Activated CD8-positive, alpha-beta memory T cell treated with anti-CD3 and anti-CD28 coated beads for 36 hours (primary cell): ENCODE measurements at regions not wholly inside any gene's neighbourhood (a gene's known extent, or its start where the extent isn't known, plus 50 kb on each side); places are given as distances from the start of the nearest gene placed in this dataset.

Experiments used
- CTCF ChIA-PET: fragments of 350-600 bp; sonication (Branson Sonifier 250); formaldehyde crosslinking; loops from one replicate; lab custom pipeline; 2021; ENCODE audit warnings: antibody characterized with exemption; lab: Charles Lee
- POLR2A ChIA-PET: fragments of 350-600 bp; sonication (Branson Sonifier 250); formaldehyde crosslinking; loops from one replicate; lab custom pipeline; 2021; ENCODE audit warnings: antibody characterized with exemption; lab: Charles Lee

DNA sequence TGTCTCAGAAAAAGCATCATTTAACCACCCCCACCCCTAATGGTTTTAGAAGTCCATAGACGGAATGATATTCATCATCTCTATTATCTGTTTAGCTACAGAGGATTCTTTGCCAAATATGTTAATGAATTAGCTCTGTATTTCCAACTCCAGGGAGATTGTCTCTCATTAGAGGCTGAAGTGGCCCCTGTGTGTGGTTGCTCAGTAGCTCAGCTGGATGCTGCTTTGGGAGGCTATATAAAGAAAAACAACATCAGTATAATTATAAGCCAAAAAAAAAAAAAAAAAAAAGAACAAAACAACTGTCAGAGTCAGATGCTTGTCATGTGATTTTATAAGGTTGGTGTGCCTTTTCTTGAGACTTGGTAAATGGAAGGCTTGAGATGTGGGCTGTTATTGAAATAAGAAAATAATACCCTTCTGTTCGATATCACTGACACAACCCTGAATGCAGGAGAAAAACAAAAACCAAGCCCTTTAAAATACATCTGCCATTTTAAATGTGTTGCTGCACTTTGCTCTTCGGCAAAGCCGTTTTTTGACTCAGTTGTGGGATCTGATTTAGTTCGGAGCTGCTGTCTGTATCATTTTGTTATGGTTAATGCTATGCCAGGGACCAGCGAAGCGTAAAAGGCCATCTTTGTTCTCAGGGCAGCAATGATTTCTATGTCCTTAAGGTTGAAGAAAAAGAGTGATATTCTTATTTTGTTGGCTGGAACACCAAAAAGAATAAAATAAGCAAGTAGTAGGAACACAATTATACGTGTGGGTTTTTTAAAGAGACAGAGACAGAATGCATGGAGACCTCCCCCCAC, 422.6 kb downstream of the QKI start:
- CTCF ChIA-PET = no interaction called here
- POLR2A ChIA-PET = no interaction called here

DNA sequence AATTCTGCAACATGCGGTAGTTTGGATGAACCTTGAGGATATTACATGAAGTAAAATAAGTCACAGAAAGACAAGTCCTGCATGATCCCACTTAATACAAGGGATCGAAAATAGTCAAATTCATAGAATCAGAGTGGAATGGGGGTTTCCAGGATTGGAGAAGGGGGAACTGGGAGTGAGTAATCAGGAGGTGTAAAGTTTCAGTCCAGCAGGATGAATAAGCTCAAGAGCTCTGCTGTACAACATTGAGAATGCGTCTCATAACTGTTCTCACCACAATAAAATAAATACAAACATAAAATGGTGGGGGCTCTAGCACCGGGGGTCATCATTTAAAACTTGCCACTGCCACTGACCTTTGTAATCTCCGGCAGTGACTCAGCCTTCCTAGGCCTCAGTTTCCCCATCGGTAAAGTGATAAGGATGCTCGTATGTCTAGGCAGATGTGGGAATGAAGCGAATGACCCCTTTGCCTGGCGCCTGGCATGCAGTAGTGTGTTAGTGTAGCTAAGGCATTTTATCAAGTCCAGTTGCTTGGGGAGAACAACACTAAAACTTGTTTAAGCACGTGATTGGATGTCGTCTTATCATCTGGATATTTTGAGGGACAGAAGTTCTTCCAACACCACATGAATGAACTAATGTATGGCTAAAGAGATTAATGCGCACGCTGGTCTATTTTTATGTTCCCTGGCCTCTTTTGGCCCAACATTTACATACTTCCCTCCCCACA, 421.1 kb downstream of the QKI start:
- ChIA-PET CTCF (no interaction called here), POLR2A (no interaction called here)

DNA sequence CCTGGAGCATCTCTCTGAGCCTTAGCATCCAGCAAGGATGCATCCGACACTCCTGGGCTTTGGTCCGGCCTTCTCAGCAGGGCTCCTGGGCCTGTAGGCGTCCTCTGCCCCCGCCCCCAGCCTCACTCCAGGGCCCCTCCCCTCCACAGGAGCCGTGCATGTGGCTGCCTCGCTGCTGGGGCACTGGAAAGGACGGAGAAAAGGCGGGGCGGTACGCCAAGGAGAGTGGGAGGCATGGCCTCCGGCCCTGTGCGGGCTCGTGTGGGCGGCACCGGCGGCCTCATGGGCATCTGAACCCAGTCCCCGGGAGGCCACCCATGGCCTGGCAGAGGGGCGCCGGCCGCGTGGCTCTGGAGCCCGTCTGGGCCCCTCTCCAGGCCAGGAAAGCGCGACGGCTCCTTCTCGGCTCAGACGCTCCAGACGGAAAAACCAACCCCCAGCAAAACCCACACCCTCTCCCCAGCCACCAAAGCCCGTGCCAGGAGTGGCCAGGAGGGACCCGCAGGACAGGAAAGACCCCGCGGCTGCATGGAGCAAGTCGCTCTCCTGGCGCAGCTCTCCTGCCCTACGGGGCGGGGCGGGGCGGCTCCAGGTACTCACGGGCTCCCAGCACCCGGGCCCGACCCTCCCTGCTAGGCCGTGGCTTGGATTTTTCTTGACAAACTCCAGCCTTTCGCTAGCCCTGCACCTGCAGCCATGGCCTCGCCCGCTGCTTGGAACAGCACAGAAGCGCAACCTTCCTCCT, 419.9 kb downstream of the QKI start:
- ChIA-PET CTCF (no interaction called here), POLR2A (no interaction called here)

DNA sequence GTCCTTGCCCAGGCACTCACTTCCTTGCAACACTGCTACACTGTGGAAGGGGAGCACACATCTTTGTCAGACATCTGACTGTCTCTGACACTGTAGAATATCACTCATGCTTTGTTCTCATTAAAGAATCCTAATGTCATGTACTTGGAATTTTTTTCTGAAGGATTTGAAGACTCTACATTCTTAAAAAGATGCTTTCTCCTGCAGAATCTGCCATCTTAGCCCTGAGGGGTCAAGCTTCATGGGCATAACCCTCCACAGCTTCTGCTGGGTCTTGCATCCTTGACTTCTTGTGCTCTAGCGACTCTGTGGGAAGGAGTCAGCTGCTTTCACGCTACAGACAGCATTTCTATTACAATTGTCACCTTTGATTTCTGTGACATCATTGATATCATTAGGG, 417.2 kb downstream of the QKI start:
- POLR2A ChIA-PET = no interaction called here
- CTCF ChIA-PET = no interaction called here

DNA sequence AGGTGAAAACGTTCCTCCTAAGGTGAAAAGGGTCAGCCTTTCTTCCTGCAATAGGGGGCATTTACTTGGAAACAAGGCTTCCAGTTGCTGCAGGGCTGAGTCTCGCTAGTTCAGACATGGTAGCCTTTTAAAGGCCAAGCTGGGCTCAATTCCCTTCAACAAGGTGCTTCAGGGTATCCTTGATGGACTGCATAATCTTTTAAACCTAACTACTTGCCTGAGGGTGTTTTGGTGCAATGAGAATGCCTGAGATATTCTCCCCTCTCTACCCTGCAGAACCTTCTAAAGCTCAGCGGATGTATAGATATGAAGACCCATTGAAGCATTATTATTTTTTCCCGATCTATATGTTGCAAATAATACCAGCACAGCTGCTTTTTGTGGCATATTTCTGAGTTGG, 416.1 kb downstream of the QKI start:
- ChIA-PET POLR2A (no interaction called here), CTCF (no interaction called here)

DNA sequence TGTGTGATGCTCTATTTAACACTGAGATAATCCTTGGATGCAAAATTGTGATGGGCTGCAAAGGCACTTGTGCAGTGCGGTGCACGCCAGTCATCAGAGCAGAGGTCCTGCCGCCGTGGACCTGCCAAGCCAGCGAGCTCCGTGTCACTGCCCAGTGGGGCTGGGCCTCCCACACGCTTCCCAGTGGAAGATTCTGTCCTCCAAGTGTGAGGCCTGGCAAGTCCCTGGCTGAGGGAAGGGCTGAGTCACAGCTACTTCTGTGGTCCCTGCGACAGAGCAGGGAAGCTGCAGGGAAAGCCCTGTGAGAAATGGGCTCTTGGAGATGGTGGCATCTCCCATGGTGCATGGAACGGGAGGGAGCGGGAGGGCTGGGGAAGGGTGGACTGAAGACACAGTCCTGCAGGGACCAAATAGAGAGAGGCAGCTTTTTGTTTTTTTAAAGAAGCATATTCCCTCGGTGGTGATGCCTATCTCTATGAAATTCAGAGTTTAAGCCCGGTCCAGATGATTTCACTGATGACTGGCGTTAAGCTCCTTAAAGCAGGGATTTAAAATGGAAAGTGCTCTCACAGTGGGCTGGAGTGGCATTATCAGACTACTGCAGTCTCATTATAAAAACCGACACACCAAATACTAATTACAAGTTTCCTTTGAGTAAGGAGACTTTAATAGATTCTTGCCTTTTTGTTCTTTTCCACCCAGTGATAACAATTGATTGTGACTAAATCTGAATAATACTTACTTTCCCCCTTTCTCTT, 413.7 kb downstream of the QKI start:
- CTCF ChIA-PET = no interaction called here
- POLR2A ChIA-PET = no interaction called here

DNA sequence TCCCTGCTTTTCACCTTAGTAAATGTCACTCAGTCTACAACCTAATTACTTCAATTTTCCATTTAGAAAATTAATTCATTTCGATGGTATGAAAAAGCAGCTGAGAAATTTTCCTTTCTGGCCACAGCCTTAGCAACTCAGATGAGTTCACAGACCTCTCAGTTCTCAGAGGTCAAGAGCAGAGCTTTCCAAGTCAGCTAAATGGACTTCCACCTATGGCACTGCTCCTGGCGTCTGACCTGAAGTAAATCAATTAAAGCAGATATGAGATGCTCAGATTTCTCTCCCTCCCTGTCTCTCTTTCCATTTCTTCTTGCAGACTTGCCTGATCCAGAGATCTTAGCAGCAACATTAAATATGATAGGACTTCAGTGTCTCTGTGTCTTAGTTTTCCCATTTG, 412.6 kb downstream of the QKI start:
- CTCF ChIA-PET = no interaction called here

DNA sequence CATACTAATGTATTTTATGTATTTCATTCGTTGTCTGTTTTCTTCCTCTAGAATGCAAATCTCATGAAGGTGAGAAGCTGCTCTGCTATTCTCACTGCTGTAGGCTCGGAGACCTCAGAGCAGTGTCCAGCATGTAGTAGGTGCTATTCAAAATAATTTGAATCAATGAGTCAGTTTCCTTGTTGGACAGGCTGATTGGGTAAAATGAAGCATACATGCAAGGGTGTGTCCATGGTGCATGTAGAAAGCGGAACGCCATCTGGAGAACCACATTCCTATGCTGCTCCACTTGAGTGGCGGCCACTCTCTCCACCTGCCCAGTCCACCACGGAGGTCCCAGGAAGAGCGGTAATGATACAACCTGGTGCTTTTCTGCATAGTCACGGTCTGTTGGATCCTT, 412.1 kb downstream of the QKI start:
- POLR2A ChIA-PET = no interaction called here
- CTCF ChIA-PET = no interaction called here

More for the DNA sequence above, 412.6 kb downstream of the QKI start:
- POLR2A ChIA-PET = no interaction called here

DNA sequence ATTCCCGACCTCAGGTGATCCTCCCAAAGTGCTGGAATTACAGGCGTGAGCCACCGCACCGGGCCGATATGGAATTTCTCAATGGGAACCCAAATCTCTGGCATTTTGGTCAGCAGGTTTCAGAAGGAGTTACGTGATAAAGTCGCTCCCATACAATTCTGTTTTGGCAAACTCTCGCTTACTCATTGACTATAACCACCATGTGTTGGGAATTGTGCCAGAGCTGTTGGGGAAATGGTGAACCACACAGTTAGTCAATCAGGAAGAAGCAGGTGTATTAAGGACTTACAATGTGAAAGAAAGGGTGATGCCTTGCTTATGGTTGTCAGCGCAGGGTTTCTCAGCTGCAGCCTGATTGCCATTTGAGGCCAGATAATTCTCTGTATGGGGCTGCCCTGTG, 410.5 kb downstream of the QKI start:
- ChIA-PET POLR2A (no interaction called here), CTCF (no interaction called here)

DNA sequence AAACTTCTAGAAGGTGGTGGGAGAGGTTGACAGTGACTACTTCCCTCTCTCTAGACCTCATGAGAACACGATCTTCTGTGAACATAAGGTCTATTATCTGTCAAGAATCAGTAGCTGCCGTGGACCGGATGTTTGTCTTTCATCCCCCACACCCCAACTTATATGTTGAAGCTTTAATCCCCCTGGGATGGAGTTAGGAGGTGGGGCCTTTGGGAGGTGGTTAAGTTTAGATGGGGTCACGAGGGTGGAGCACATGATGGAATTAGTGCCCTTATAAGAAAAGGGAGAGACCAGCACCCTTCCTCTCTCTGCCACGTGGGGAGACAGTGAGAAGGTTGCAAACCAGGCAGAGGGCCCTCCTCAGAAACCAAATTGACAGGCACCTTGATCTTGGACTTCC, 409.1 kb downstream of the QKI start:
- ChIA-PET POLR2A (no interaction called here), CTCF (no interaction called here)

DNA sequence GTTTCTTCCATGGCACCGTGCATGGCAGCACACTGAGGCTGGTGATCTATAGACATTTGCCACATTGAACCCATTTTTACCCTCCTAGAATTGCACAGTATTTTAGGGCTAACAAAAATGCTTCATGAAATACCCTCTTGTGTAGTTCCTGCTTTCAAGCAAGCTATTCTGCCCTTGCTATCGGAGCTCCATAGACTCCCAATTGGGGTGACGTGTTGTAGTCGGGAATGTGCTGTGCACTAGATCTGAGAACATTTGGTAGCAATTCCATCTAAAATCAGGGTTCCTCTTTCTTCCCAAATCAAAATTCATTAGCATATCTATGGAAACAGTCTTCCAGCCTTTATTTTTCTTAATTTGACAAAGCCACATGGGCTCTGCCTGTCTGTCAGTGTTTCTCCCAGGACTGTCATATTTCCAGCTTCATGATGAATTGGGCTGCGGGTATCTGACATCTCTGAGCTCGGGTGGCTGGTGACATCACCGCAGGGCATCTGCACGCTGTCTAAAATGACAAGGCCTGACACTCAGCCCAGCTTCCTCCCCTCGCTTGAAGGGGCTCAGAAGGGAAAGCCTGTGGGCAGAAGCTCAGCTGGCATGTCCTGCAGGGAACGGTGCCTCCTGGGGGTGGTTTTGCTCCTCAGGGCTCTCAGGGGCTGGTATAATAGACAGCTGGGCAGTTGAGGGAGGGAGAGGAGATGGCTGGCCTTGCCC, 406.4 kb downstream of the QKI start:
- CTCF ChIA-PET = no interaction called here
- POLR2A ChIA-PET = no interaction called here

DNA sequence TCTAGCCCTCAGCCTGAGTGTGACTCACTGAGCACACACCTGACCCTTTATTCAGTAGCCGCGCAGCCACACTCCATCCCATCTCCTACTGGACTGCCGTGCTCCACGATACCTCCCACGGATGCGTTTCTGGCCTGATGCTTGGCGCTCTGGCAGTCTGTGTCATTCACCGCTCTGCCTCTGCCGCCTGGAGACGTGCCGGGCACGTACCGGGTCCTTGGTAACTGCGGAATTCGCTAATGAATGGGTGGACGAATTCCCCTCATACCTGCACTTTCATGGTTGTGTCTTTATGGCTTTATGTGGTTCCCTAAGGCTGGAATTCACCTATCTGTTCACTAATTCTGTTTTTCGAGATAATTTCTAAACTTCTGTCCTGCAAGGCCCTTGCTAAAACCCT, 405.7 kb downstream of the QKI start:
- CTCF ChIA-PET = no interaction called here
- POLR2A ChIA-PET = no interaction called here

DNA sequence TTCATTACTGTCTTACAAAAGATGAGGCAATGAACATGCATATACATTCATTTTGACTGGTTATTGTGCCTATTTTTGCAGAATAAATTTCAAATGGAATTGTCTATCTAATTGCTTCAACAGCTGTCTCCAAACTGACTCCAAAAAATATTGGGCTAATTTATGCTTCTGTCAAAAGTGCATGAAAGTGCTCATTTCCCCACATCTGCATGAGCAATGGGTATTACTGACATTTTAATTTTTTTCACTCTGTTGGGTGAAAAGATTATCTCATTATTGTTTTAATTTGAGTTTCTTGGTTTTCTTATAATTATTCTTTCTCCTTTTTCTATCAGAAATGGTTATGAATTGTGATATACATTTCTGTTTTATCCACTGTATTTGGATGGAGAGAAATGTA, 404.2 kb downstream of the QKI start:
- CTCF ChIA-PET = no interaction called here
- POLR2A ChIA-PET = no interaction called here

DNA sequence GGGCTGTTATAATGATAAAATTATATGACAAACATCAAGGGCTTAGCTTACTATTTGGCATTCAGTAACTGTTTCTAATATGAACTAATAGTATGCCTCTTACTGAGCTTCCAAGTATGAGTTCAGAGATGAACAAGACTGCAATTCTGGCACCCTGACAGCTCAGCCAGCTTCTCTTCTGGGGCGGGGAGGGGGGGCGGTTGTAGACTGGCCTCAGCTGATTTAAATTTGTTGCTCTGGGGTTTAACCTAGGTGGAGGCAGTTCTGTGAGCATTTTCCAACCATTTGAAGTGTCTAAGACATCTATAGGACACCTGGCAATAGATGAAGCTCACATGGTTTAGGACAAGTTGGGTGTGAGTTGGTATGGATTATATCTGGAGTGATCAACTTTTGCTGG, 401.9 kb downstream of the QKI start:
- ChIA-PET CTCF (no interaction called here), POLR2A (no interaction called here)

DNA sequence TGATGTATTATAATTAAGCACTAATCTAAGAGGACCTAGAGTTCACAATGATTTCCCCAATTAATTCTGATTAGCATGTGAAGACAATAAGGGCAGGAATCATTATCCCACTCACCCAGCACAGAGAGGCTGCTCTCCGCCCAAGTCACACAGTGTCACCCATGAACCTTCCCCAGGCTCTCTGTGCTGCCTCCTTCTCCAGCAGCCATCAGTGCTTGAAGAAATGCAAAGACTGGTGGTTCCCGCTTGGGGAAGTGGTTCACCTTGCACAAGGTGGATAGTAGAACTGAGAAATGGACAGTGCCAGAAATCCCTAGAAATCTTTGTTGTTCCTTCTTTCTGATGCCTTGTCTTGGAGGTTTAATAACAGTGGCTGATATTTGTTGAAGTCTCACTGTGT, 401.3 kb downstream of the QKI start:
- ChIA-PET POLR2A (no interaction called here), CTCF (no interaction called here)

DNA sequence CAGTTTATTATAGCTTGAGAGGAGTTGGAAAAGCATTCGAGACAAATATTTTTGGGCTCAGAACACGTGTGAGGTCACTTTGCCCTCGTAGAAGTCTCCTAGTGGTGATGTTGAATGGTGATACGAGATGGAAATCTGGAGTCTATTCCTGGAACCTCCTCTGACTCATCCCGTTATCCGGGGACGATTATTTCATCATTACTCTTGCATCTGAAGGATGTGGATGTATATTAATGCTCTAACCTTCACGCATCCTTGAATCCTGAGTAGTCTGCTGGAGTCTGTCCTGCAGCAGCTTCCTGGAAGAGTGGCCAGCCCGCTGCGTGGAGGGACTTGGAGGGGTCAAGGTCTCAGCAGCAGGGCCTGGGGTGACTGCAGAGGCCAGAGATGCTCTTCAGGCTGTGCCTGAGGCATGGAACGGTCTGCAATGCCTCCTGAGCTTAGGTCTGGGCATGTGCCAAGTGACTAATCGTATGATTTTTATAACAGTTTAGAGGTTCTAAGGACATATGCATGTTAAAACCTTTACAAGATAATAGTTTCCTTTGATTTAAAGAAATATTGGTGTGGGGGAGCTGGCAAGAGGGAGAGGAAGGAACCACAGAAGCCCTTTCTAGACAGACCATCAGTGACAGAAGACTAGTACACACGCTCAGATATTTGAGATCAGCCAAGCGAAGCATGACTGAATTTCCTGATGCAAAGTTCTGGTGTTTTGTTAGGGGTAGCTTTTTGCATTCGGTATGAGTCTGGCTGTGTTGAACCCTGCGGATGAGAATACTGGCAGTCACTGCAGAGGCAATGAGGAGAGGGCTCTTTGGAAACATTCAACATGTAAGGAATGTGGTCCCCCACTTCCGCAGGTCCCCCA, 400.2 kb downstream of the QKI start:
- POLR2A ChIA-PET = no interaction called here
- CTCF ChIA-PET = no interaction called here

DNA sequence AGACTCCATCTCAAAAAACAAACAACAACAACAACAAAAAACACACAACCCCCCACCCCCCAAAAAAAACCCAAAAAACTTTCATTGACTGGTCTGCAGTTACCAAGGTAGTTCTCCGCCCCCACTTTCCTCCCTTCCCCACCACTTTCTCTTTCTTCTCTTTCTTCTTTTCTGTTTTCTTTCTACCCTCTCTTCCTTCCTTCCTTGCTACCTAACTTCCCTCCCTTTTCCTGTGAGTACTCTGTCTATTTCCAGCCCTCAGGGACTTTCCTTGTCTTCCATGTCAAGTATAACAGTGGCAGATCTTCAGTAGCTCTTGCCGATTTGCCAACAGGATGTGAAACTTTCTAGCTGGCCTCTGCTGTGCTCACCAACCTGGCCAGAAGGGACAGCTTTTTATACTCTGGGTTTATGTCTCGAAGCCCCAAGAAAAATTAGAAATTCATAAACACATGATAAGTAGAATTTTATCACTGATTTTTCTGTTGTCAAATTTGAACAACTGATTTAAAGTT, 399.5 kb downstream of the QKI start:
- ChIA-PET CTCF (no interaction called here), POLR2A (no interaction called here)

DNA sequence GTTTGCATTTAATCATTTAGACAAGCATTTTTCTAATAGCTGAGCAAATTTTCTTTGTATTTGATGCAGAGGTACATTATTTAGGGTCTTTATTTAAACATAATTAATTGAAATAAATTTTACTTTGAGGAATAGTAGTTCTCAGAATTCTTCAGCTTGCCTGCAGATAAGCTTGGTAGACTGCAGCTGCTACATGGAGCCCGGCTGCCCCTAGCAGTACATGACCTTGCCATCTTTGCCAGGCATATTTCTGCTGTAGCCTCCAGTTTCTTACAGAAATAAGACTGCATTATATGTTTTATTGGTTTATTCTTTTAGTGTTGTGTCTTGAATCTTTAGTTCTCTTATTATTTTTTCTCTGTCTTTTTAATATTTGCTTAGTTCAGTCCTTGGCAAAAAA, 396.8 kb downstream of the QKI start:
- POLR2A ChIA-PET = no interaction called here
- CTCF ChIA-PET = no interaction called here
